ENCODE measurements at regions not wholly inside any gene's neighbourhood (a gene's known extent, or its start where the extent isn't known, plus 50 kb on each side); places are given as distances from the start of the nearest gene placed in this dataset.

DNA sequence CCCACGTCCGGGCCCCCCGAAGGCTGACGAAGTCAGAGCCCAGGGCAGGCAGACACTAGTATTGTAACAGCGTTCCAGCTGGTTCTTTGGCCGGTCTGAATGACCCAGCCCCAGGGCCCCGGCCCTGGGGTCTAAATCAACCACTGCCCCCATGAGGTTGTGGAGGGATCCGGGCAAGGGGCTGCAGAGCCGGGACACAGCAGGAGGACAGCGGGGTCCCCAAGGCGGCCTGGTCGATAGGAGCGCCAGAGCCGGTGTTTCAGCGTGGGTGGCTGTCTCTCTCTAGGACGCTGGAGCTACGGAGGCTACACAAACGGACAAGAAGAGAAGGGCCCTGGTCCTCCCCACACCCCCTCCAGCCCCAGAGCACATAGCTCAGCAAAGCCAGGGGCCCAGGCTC is 101.8 kb downstream of the RBFOX3 start (continued):
- TF ChIP-seq, protein P1, sequence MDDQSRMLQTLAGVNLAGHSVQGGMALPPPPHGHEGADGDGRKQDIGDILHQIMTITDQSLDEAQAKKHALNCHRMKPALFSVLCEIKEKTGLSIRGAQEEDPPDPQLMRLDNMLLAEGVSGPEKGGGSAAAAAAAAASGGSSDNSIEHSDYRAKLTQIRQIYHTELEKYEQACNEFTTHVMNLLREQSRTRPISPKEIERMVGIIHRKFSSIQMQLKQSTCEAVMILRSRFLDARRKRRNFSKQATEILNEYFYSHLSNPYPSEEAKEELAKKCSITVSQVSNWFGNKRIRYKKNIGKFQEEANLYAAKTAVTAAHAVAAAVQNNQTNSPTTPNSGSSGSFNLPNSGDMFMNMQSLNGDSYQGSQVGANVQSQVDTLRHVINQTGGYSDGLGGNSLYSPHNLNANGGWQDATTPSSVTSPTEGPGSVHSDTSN (IDR thresholded peaks at IDR 0.05), result no peak
- TF ChIP-seq SREBF2 (IDR thresholded peaks at IDR 0.05), result no peak
- no peak for TF ChIP-seq RNF2 (IDR thresholded peaks at IDR 0.05; ENCODE audit: borderline replicate concordance, low read depth)
- TF ChIP-seq KDM5A (IDR thresholded peaks at IDR 0.05), result no peak
- TF ChIP-seq CBX8 (IDR thresholded peaks at IDR 0.05), result no peak

DNA sequence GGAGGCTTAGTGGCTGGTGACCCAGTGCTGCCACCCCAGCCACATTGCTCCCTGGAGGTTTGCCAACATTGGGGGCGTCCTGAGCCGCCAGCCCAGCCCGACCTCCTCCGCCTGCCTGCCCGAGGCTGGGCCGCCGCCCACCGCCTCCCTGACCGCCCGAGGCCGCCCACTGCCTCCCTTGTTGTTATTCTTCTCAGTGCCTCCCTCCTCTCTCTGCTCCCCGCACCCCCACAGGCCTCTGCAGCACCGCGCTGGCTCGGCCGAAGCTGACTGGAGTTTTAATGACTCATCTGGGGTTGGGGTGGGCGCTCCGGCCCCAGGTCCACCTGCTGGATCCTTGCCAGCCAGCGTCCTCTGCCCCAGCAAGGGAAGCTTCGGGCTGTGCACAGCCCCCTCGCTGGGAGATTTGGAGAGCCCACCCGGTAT is 102.5 kb downstream of the RBFOX3 start:
- FAIRE-seq, result no peak
- CTCF ChIA-PET, result interaction anchor here (1.1 kb wide), 1 partner anchor 90 kb away, joined by 3 read pairs; no protein-coding TSS in a partner anchor
- no peak for DNase-seq (ENCODE audit: low read depth in 1 of 2, low spot score in 1 of 2)
- Histone ChIP-seq H3K27ac (no peak overlapping the region), H3K4me2 (no peak overlapping the region), H3K4me1 (no peaks in the 10 kb centered on the region), H3K9me3 (peaks cover 8% of the 10 kb centered on the region), H3K4me3 (no peak overlapping the region)
- no peak for ATAC-seq
- POLR2A ChIA-PET, result no interaction called here
- 83% methylated on average over 22 of the region's 22 CpGs for WGBS (ENCODE audit: missing lambda C conversion rate)
- TF ChIP-seq, protein P2, sequence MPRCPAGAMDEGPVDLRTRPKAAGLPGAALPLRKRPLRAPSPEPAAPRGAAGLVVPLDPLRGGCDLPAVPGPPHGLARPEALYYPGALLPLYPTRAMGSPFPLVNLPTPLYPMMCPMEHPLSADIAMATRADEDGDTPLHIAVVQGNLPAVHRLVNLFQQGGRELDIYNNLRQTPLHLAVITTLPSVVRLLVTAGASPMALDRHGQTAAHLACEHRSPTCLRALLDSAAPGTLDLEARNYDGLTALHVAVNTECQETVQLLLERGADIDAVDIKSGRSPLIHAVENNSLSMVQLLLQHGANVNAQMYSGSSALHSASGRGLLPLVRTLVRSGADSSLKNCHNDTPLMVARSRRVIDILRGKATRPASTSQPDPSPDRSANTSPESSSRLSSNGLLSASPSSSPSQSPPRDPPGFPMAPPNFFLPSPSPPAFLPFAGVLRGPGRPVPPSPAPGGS (IDR thresholded peaks at IDR 0.05), result no peak
- no peak for TF ChIP-seq NFE2L2 (conservative IDR thresholded peaks at IDR 0.05; ENCODE audit: low read length)
- TF ChIP-seq RCOR1 (IDR thresholded peaks at IDR 0.05; ENCODE audit: low read depth, low read length), result no peak
- TF ChIP-seq RNF2 (IDR thresholded peaks at IDR 0.05; ENCODE audit: borderline replicate concordance, low read depth), result no peak
- no peak for TF ChIP-seq FOSB (CRISPR knock-in tag; IDR thresholded peaks at IDR 0.05)
- TF ChIP-seq FOSL2 (IDR thresholded peaks at IDR 0.05), result no peak
- no peak for TF ChIP-seq FOSL2 (CRISPR knock-in tag; IDR thresholded peaks at IDR 0.05)
- no peak for TF ChIP-seq BHLHE40 (IDR thresholded peaks at IDR 0.05; ENCODE audit: low read depth, low read length)
- TF ChIP-seq RAD21 (conservative IDR thresholded peaks at IDR 0.05 in 1 of 2, IDR thresholded peaks at IDR 0.05 in 1 of 2), result no peak
- TF ChIP-seq GATA3 (IDR thresholded peaks at IDR 0.05; ENCODE audit: borderline replicate concordance), result no peak

DNA sequence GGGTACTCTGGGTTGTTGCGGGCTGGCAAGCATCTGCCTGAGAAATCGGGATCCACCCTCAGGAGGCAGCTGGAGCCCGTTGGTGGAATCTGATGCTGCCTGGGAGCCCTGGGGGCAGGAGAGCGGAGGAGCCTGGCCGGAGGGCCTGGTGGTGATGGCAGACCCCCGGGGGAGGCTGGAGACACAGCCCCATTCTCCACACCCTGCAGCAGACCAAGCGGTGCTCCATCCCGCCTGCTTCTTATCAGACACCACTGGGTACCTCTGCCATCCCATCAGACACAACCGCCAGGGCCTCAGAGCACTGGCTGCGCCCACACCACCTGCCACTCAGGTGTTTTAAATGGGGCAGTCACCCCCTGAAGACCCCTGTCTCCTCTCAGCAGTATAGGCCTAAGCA is 103.9 kb downstream of the RBFOX3 start:
- Histone ChIP-seq H3K27ac (no peak overlapping the region), H3K9me3 (no peaks in the 10 kb centered on the region), H3K4me1 (no peaks in the 10 kb centered on the region), H3K4me2 (no peak overlapping the region), H3K4me3 (no peak overlapping the region)
- ChIA-PET POLR2A (no interaction called here), CTCF (no interaction called here)
- TF ChIP-seq CBX2 (IDR thresholded peaks at IDR 0.05; ENCODE audit: borderline replicate concordance, low read depth) (no peak), EHMT2 (IDR thresholded peaks at IDR 0.05; ENCODE audit: low read depth) (no peak), HEYL (CRISPR knock-in tag; IDR thresholded peaks at IDR 0.05) (no peak), NPAS2 (CRISPR knock-in tag; IDR thresholded peaks at IDR 0.05; ENCODE audit: borderline replicate concordance) (no peak), SREBF2 (IDR thresholded peaks at IDR 0.05) (no peak), BHLHE40 (IDR thresholded peaks at IDR 0.05; ENCODE audit: low read depth, low read length) (no peak), HDAC2 (IDR thresholded peaks at IDR 0.05) (no peak), JUNB (IDR thresholded peaks at IDR 0.05) (no peak)
- TF ChIP-seq, protein P3, sequence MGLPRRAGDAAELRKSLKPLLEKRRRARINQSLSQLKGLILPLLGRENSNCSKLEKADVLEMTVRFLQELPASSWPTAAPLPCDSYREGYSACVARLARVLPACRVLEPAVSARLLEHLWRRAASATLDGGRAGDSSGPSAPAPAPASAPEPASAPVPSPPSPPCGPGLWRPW (IDR thresholded peaks at IDR 0.05), result no peak
- TF ChIP-seq, protein P4, sequence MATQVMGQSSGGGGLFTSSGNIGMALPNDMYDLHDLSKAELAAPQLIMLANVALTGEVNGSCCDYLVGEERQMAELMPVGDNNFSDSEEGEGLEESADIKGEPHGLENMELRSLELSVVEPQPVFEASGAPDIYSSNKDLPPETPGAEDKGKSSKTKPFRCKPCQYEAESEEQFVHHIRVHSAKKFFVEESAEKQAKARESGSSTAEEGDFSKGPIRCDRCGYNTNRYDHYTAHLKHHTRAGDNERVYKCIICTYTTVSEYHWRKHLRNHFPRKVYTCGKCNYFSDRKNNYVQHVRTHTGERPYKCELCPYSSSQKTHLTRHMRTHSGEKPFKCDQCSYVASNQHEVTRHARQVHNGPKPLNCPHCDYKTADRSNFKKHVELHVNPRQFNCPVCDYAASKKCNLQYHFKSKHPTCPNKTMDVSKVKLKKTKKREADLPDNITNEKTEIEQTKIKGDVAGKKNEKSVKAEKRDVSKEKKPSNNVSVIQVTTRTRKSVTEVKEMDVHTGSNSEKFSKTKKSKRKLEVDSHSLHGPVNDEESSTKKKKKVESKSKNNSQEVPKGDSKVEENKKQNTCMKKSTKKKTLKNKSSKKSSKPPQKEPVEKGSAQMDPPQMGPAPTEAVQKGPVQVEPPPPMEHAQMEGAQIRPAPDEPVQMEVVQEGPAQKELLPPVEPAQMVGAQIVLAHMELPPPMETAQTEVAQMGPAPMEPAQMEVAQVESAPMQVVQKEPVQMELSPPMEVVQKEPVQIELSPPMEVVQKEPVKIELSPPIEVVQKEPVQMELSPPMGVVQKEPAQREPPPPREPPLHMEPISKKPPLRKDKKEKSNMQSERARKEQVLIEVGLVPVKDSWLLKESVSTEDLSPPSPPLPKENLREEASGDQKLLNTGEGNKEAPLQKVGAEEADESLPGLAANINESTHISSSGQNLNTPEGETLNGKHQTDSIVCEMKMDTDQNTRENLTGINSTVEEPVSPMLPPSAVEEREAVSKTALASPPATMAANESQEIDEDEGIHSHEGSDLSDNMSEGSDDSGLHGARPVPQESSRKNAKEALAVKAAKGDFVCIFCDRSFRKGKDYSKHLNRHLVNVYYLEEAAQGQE (IDR thresholded peaks at IDR 0.05), result no peak
- TF ChIP-seq, protein P1 (IDR thresholded peaks at IDR 0.05), result no peak
- TF ChIP-seq, protein P2 (IDR thresholded peaks at IDR 0.05), result no peak
- TF ChIP-seq, protein P5, sequence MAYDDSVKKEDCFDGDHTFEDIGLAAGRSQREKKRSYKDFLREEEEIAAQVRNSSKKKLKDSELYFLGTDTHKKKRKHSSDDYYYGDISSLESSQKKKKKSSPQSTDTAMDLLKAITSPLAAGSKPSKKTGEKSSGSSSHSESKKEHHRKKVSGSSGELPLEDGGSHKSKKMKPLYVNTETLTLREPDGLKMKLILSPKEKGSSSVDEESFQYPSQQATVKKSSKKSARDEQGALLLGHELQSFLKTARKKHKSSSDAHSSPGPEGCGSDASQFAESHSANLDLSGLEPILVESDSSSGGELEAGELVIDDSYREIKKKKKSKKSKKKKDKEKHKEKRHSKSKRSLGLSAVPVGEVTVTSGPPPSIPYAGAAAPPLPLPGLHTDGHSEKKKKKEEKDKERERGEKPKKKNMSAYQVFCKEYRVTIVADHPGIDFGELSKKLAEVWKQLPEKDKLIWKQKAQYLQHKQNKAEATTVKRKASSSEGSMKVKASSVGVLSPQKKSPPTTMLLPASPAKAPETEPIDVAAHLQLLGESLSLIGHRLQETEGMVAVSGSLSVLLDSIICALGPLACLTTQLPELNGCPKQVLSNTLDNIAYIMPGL (CRISPR knock-in tag; IDR thresholded peaks at IDR 0.05; ENCODE audit: borderline replicate concordance), result no peak
- TF ChIP-seq, protein P6, sequence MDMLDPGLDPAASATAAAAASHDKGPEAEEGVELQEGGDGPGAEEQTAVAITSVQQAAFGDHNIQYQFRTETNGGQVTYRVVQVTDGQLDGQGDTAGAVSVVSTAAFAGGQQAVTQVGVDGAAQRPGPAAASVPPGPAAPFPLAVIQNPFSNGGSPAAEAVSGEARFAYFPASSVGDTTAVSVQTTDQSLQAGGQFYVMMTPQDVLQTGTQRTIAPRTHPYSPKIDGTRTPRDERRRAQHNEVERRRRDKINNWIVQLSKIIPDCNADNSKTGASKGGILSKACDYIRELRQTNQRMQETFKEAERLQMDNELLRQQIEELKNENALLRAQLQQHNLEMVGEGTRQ (IDR thresholded peaks at IDR 0.05), result no peak
- ATAC-seq, result no peak
- DNase-seq (ENCODE audit: low read depth in 1 of 2, low spot score in 1 of 2), result no peak
- 79% methylated on average over 10 of the region's 10 CpGs for WGBS (ENCODE audit: missing lambda C conversion rate)
- no peak for FAIRE-seq

Measured in A549 (cell line).